Fibroblast of lung (primary cell): ENCODE measurements at regions not wholly inside any gene's neighbourhood (a gene's known extent, or its start where the extent isn't known, plus 50 kb on each side); places are given as distances from the start of the nearest gene placed in this dataset.
A peak's percentile ranks its signal among the peaks of the same experiment; 100 is the strongest.

Experiments
- DNase-seq, 2 donors: peaks; one replicate each; pipeline versions ENCODE4 v3.0.0 to v3.0.0-alpha.2; 2010; ENCODE audit warnings: low read depth in 2 of 2
- H2AFZ ChIP-seq: 2 replicates; pipeline ENCODE4 v1.5.1; 2012; ENCODE audit warnings: low read length, control low read depth, inconsistent platforms
- H3K27ac ChIP-seq: 2 replicates; pipeline ENCODE4 v1.5.1; 2011; ENCODE audit warnings: low read length, control low read depth; ENCODE audit not compliant: insufficient read depth
- H3K27me3 ChIP-seq: 2 replicates; pipeline ENCODE4 v1.5.1; 2011; ENCODE audit warnings: mild to moderate bottlenecking, low read length; ENCODE audit not compliant: control insufficient read depth, insufficient read depth
- H3K36me3 ChIP-seq: 2 replicates; pipeline ENCODE4 v1.5.1; 2011; ENCODE audit warnings: low read length; ENCODE audit not compliant: control insufficient read depth, insufficient read depth
- H3K4me1 ChIP-seq: 2 replicates; pipeline ENCODE4 v1.5.1; 2011; ENCODE audit warnings: low read length; ENCODE audit not compliant: control insufficient read depth, insufficient read depth; ENCODE audit errors: extremely low read depth
- H3K4me2 ChIP-seq: 2 replicates; pipeline ENCODE4 v1.5.1; 2011; ENCODE audit warnings: low read length, control low read depth; ENCODE audit not compliant: insufficient read depth; ENCODE audit errors: extremely low read depth
- H3K4me3 ChIP-seq, 4 experiments: fragments of 200-600 bp in 1 of 4; sonication (generic) in 1 of 4; replicated peaks in 1 of 4; 2 replicates each; pipeline ENCODE4 v1.5.1; 2011 to 2016; ENCODE audit warnings: low read length in 4 of 4, low read depth in 3 of 4, mild to moderate bottlenecking in 3 of 4, control low read depth in 2 of 4, inconsistent platforms in 1 of 4, mixed read lengths in 1 of 4; ENCODE audit not compliant: insufficient read depth in 1 of 4; ENCODE audit errors: control extremely low read depth in 1 of 4
- H3K79me2 ChIP-seq: 2 replicates; pipeline ENCODE4 v1.5.1; 2012; ENCODE audit warnings: mild to moderate bottlenecking, low read length, inconsistent platforms; ENCODE audit not compliant: control insufficient read depth, insufficient read depth
- H3K9ac ChIP-seq: 2 replicates; pipeline ENCODE4 v1.5.1; 2011; ENCODE audit warnings: mild to moderate bottlenecking, low read length, control low read depth; ENCODE audit not compliant: insufficient read depth
- H3K9me3 ChIP-seq: 2 replicates; pipeline ENCODE4 v1.5.1; 2012; ENCODE audit warnings: low read depth, low read length; ENCODE audit not compliant: control insufficient read depth, insufficient read depth
- H4K20me1 ChIP-seq: 2 replicates; pipeline ENCODE4 v1.5.1; 2011; ENCODE audit warnings: low read length; ENCODE audit not compliant: control insufficient read depth, insufficient read depth; ENCODE audit errors: extremely low read depth
- CTCF ChIP-seq, 2 donors: IDR thresholded peaks in 1 of 2; conservative IDR thresholded peaks in 1 of 2; 1 replicate in 1 of 2; 2 replicates in 1 of 2; pipeline ENCODE4 v1.5.1; 2011 to 2012; ENCODE audit warnings: low read length in 2 of 2, control low read depth in 1 of 2, inconsistent platforms in 1 of 2, low read depth in 1 of 2, mild to moderate bottlenecking in 1 of 2
- EZH2 ChIP-seq: IDR thresholded peaks from 2 replicates; pipeline ENCODE4 v1.5.1; 2012; ENCODE audit warnings: low read length, control low read depth, mild to moderate bottlenecking; ENCODE audit errors: missing control alignments

- TF ChIP-seq CTCF (conservative IDR thresholded peaks at IDR 0.05 in 1 of 2, IDR thresholded peaks at IDR 0.05 in 1 of 2; ENCODE audit: low read depth in 1 of 2, low read length in 2 of 2), result no peak
- no peak for TF ChIP-seq EZH2
- Histone ChIP-seq H3K4me3 (no peak overlapping the region), H3K79me2 (no peaks in the 10 kb centered on the region), H3K4me2 (no peak overlapping the region), H3K9ac (no peak overlapping the region), H3K4me1 (no peaks in the 10 kb centered on the region), H3K36me3 (no peaks in the 10 kb centered on the region), H4K20me1 (no peaks in the 10 kb centered on the region), H3K9me3 (no peaks in the 10 kb centered on the region), H2AFZ (no peak overlapping the region), H3K27ac (no peak overlapping the region), H3K27me3 (peaks cover 24% of the 10 kb centered on the region)
- DNase-seq, result peak in 1 of 2 donors; percentile 7
These were observed 379.6 kb downstream of the TNS3 start for GRCh38 chr7:47202146-47202783.

DNA sequence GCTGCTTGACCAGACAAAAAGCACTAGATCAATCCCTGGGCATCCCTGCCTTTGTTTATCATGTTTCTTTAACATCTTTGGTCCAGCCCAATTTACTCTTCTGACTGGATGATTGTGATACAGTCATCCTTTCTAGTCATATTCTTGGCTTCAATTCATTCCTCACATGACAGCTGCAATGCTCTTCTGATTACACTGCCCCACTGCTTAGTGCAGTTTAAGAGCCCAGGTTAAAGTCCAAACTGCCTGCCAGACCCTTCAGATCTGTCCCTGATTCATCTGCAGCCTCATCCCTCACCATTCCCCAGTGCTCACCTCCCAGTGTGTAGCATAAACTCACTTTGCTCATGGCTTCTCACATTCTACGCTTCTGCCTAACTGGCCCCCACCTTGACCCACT, 383.8 kb downstream of the TNS3 start:
- DNase-seq, result no peak
- Histone ChIP-seq H3K27me3 (peaks cover 10% of the 10 kb centered on the region), H3K9me3 (no peaks in the 10 kb centered on the region), H3K9ac (no peak overlapping the region), H4K20me1 (no peaks in the 10 kb centered on the region), H3K4me3 (no peak overlapping the region), H3K4me1 (no peaks in the 10 kb centered on the region), H3K27ac (no peak overlapping the region), H3K79me2 (no peaks in the 10 kb centered on the region), H3K36me3 (no peaks in the 10 kb centered on the region), H3K4me2 (no peak overlapping the region), H2AFZ (no peak overlapping the region)
- TF ChIP-seq CTCF (conservative IDR thresholded peaks at IDR 0.05 in 1 of 2, IDR thresholded peaks at IDR 0.05 in 1 of 2; ENCODE audit: low read depth in 1 of 2, low read length in 2 of 2) (no peak), EZH2 (no peak)

DNA sequence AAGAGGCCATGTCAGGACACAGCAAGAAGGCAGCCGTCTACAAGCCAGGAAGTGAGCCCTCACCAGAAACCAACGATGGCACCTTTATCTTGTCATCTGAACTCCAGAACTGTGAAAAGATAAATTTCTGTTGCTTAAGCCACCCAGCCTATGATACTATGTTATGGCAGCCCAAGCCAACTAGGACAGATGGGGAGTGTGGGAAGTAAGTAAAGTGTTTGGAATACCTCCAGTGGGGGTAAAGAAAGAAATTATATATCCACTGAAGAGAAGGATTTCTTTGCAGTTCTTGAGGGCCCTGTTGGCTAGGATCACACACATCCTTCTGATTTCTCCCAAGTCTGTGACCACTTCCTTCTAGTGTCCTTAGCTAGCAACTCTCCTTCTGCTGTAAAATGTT, 384.4 kb downstream of the TNS3 start:
- H3K4me2 ChIP-seq, result no peak overlapping the region
- H3K9me3 ChIP-seq, result no peaks in the 10 kb centered on the region
- no peak for TF ChIP-seq CTCF (conservative IDR thresholded peaks at IDR 0.05 in 1 of 2, IDR thresholded peaks at IDR 0.05 in 1 of 2; ENCODE audit: low read depth in 1 of 2, low read length in 2 of 2)
- no peak for TF ChIP-seq EZH2
- H4K20me1 ChIP-seq, result no peaks in the 10 kb centered on the region
- H3K9ac ChIP-seq, result no peak overlapping the region
- H3K27me3 ChIP-seq, result peaks cover 13% of the 10 kb centered on the region
- no peaks in the 10 kb centered on the region for H3K36me3 ChIP-seq
- H3K4me1 ChIP-seq, result no peaks in the 10 kb centered on the region
- no peaks in the 10 kb centered on the region for H3K79me2 ChIP-seq
- no peak overlapping the region for H3K4me3 ChIP-seq
- H3K27ac ChIP-seq, result no peak overlapping the region
- DNase-seq, result no peak
- no peak overlapping the region for H2AFZ ChIP-seq
